ENCODE measurements at regions not wholly inside any gene's neighbourhood (a gene's known extent, or its start where the extent isn't known, plus 50 kb on each side); places are given as distances from the start of the nearest gene placed in this dataset.

GRCh38 chr1:70556541-70556940, 145.5 kb downstream of the CTH start:
- CTCF ChIA-PET (ENCODE audit: low intra/inter-chr PET ratio, low total read pairs) = no interaction called here
- Histone ChIP-seq H3K9me3 (ENCODE audit: low read length) (no peaks in the 10 kb centered on the region), H4K20me1 (ENCODE audit: insufficient read depth, low read length) (no peaks in the 10 kb centered on the region), H3K4me3 (replicated peaks in 1 of 3; ENCODE audit: insufficient read depth in 1 of 3, low read depth in 2 of 3, low read length in 3 of 3) (no peak overlapping the region), H3K4me2 (ENCODE audit: low read depth, low read length) (no peak overlapping the region), H3K9ac (ENCODE audit: insufficient read depth, low read depth, low read length) (no peak overlapping the region), H3K36me3 (replicated peaks in 1 of 2; ENCODE audit: control insufficient read depth in 1 of 2, insufficient read depth in 2 of 2, low read length in 2 of 2) (no peaks in the 10 kb centered on the region), H3K4me1 (ENCODE audit: insufficient read depth, low read length) (no peaks in the 10 kb centered on the region), H3K79me2 (ENCODE audit: insufficient read depth, low read length) (no peaks in the 10 kb centered on the region), H2AFZ (ENCODE audit: low read length) (no peak overlapping the region), H3K27me3 (ENCODE audit: control insufficient read depth in 1 of 2, insufficient read depth in 2 of 2, low read length in 2 of 2) (no peaks in the 10 kb centered on the region; a peak in 1 of 5 replicates), H3K27ac (ENCODE audit: extremely low read length, insufficient read depth, low read length) (no peak overlapping the region)
- POLR2A ChIA-PET = no interaction called here
- in situ Hi-C loops (cut with HindIII; ENCODE audit: extremely low pct_ligation_motif_present, low pct_unique_long_range_greater_than_20kb) = no loop called here
- ATAC-seq (no peak), FAIRE-seq (no peak), DNase-seq (ENCODE audit: low spot score) (no peak)
- WGBS (ENCODE audit: low lambda C conversion rate) = 22% methylated on average over 2 of the region's 2 CpGs
- BruUV-seq (replicated peaks) = no TSS peak
- intact Hi-C loops (cut with micrococcal nuclease; ENCODE audit: unreplicated experiment) = no loop called here
- TF ChIP-seq MZF1 (CRISPR knock-in tag; IDR thresholded peaks at IDR 0.05; ENCODE audit: borderline replicate concordance) (no peak), KDM2A (CRISPR knock-in tag; IDR thresholded peaks at IDR 0.05; ENCODE audit: borderline replicate concordance, low read depth) (no peak), SIX1 (CRISPR knock-in tag; IDR thresholded peaks at IDR 0.05; ENCODE audit: borderline replicate concordance) (no peak), ZXDC (CRISPR knock-in tag; IDR thresholded peaks at IDR 0.05) (no peak), ZNF704 (CRISPR knock-in tag; IDR thresholded peaks at IDR 0.05; ENCODE audit: borderline replicate concordance) (no peak), ATF7 (IDR thresholded peaks at IDR 0.05) (no peak), ATF7 (CRISPR knock-in tag; IDR thresholded peaks at IDR 0.05) (no peak), BRD4 (CRISPR knock-in tag; IDR thresholded peaks at IDR 0.05) (no peak), ZNF354B (CRISPR knock-in tag; IDR thresholded peaks at IDR 0.05) (no peak), PLRG1 (conservative IDR thresholded peaks at IDR 0.05) (no peak), SALL1 (CRISPR knock-in tag; IDR thresholded peaks at IDR 0.05) (no peak), ZBTB40 (IDR thresholded peaks at IDR 0.05) (no peak), ZBTB40 (CRISPR knock-in tag; IDR thresholded peaks at IDR 0.05) (no peak), SIN3B (IDR thresholded peaks at IDR 0.05; ENCODE audit: low read length) (no peak), SNAI1 (CRISPR knock-in tag; IDR thresholded peaks at IDR 0.05; ENCODE audit: borderline replicate concordance) (no peak)
